Lung (tissue), 11 donors: ENCODE measurements at regions not wholly inside any gene's neighbourhood (a gene's known extent, or its start where the extent isn't known, plus 50 kb on each side); places are given as distances from the start of the nearest gene placed in this dataset.

Experiments used
- ATAC-seq: fragments of 200-7000 bp; cut with Tn5 transposase; one replicate; pipeline ENCODE4 v1.9.1; 2020; ENCODE audit warnings: moderate number of reproducible peaks; ENCODE audit not compliant: insufficient read depth, low FRiP score
- DNase-seq, 3 donors: peaks; one replicate each; pipeline ENCODE4 v3.0.0-alpha.2; 2013 to 2017
- H3K27ac ChIP-seq, 2 donors: one replicate each; pipeline ENCODE4 v1.5.1; 2013; ENCODE audit warnings: mild to moderate bottlenecking in 2 of 2, moderate library complexity in 2 of 2, control low read depth in 1 of 2, inconsistent platforms in 1 of 2, low read depth in 1 of 2, low read length in 1 of 2
- H3K27me3 ChIP-seq, 3 donors: one replicate each; pipeline ENCODE4 v1.5.1; 2013; ENCODE audit warnings: low read length in 2 of 3; ENCODE audit not compliant: control insufficient read depth in 3 of 3, insufficient read depth in 3 of 3
- H3K36me3 ChIP-seq, 4 donors: one replicate each; pipeline ENCODE4 v1.5.1; 2013; ENCODE audit warnings: low read length in 4 of 4, mild to moderate bottlenecking in 1 of 4, moderate library complexity in 1 of 4; ENCODE audit not compliant: control insufficient read depth in 4 of 4, insufficient read depth in 4 of 4
- H3K4me1 ChIP-seq, 5 donors: one replicate each; pipeline ENCODE4 v1.5.1; 2013; ENCODE audit warnings: low read length in 5 of 5, mild to moderate bottlenecking in 2 of 5, moderate library complexity in 1 of 5; ENCODE audit not compliant: control insufficient read depth in 5 of 5, insufficient read depth in 5 of 5
- H3K4me3 ChIP-seq: one replicate; pipeline ENCODE4 v1.5.1; 2013; ENCODE audit warnings: mild to moderate bottlenecking, control low read depth, moderate library complexity
- H3K9ac ChIP-seq, 2 donors: one replicate each; pipeline ENCODE4 v1.5.1; 2013; ENCODE audit warnings: low read length in 2 of 2, control low read depth in 1 of 2; ENCODE audit not compliant: insufficient read depth in 1 of 2
- H3K9me3 ChIP-seq, 4 donors: one replicate each; pipeline ENCODE4 v1.5.1; 2013; ENCODE audit warnings: low read length in 3 of 4, mild to moderate bottlenecking in 1 of 4, moderate library complexity in 1 of 4; ENCODE audit not compliant: control insufficient read depth in 4 of 4, insufficient read depth in 3 of 4
- CTCF ChIP-seq: IDR thresholded peaks from 2 replicates; pipeline ENCODE4 v1.5.1; 2012; ENCODE audit warnings: mild to moderate bottlenecking; ENCODE audit errors: control extremely low read depth, extremely low read depth
- WGBS, 2 donors: extraction: QIAGEN DNeasy Blood & Tissue Kit; methylation state at CpG; one replicate each; pipeline ENCODE4 v1.1.7; 2013; 5-methylcytosine and 5-hydroxymethylcytosine counted together
- donor health status: control.
- donor health status: control.
- donor health status: Bipolar disorder and iron deficiency.
- donor health status: healthy.
- donor health status: DM: yes; HTN: yes; CAD: no.

GRCh38 chr2:57862727-57863126, 183.9 kb upstream of the VRK2 start:
- DNase-seq (no peak), ATAC-seq (no peak)
- TF ChIP-seq CTCF: no peak
- H3K9ac ChIP-seq: no peak overlapping the region
- H3K9me3 ChIP-seq: no peaks in the 10 kb centered on the region
- H3K27ac ChIP-seq: no peak overlapping the region
- H3K27me3 ChIP-seq: no peaks in the 10 kb centered on the region
- H3K4me1 ChIP-seq: no peaks in the 10 kb centered on the region
- no peaks in the 10 kb centered on the region for H3K36me3 ChIP-seq
- H3K4me3 ChIP-seq: no peak overlapping the region

DNA sequence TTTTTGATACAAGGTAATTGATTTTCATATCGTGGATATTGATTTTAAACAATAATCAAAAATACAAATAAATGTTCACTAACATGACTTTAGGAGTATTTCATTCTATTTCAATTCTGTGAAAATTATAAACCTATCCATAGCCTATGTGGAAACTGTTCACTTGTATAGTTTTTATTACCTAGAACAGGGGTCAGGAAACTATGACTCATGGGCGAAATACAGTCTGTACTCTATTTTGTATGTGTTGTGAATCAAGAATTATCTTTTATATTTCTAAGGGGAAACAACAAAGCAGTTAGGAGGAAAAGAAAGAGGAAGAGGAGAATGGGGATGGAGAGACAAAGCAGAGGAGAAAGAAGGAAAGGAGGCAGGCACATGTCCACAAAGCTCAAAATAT, 181.7 kb upstream of the VRK2 start:
- no peak for TF ChIP-seq CTCF
- Histone ChIP-seq H3K9ac (no peak overlapping the region), H3K4me3 (no peak overlapping the region), H3K4me1 (no peaks in the 10 kb centered on the region), H3K36me3 (no peaks in the 10 kb centered on the region), H3K27me3 (no peaks in the 10 kb centered on the region), H3K27ac (no peak overlapping the region), H3K9me3 (no peaks in the 10 kb centered on the region)
- WGBS, 2 donors: 92 to 94% methylated on average over 2 of the region's 2 CpGs
- DNase-seq (no peak), ATAC-seq (no peak)

GRCh38 chr2:57867730-57868129, 178.9 kb upstream of the VRK2 start:
- H3K27ac ChIP-seq: no peak overlapping the region
- H3K36me3 ChIP-seq: no peaks in the 10 kb centered on the region
- no peak overlapping the region for H3K9ac ChIP-seq
- no peaks in the 10 kb centered on the region for H3K4me1 ChIP-seq
- ATAC-seq (no peak), DNase-seq (no peak)
- H3K9me3 ChIP-seq: no peaks in the 10 kb centered on the region
- no peaks in the 10 kb centered on the region for H3K27me3 ChIP-seq
- no peak overlapping the region for H3K4me3 ChIP-seq
- TF ChIP-seq CTCF: no peak
- 88 to 93% methylated on average over 3 of the region's 3 CpGs for WGBS, 2 donors

GRCh38 chr2:57868619-57869139, 177.9 kb upstream of the VRK2 start:
- no peaks in the 10 kb centered on the region for H3K4me1 ChIP-seq
- H3K27ac ChIP-seq: no peak overlapping the region
- H3K36me3 ChIP-seq: no peaks in the 10 kb centered on the region
- H3K9me3 ChIP-seq: no peaks in the 10 kb centered on the region
- H3K4me3 ChIP-seq: no peak overlapping the region
- no peak overlapping the region for H3K9ac ChIP-seq
- DNase-seq (no peak), ATAC-seq (no peak)
- no peaks in the 10 kb centered on the region for H3K27me3 ChIP-seq
- TF ChIP-seq CTCF: no peak
